ENCODE measurements at regions not wholly inside any gene's neighbourhood (a gene's known extent, or its start where the extent isn't known, plus 50 kb on each side); places are given as distances from the start of the nearest gene placed in this dataset.
A peak's percentile ranks its signal among the peaks of the same experiment; 100 is the strongest.
"Not testable (repeated sequence)": the region's sequence is repeated elsewhere in the genome, so short reads cannot be mapped to it uniquely, and the experiment has no call there.

- DNase-seq, result not testable (repeated sequence)
These were observed 104.2 kb downstream of the CDRT15L2 start for GRCh38 chr17:20683651-20684229.

- DNase-seq, result not testable (repeated sequence)
These were observed 105.5 kb downstream of the CDRT15L2 start for GRCh38 chr17:20684975-20685374.

- DNase-seq, result not testable (repeated sequence)
These were observed 108.1 kb downstream of the CDRT15L2 start for GRCh38 chr17:20687584-20687983.

GRCh38 chr17:20689170-20689749, 109.7 kb downstream of the CDRT15L2 start:
- DNase-seq, result not testable (repeated sequence)

GRCh38 chr17:20692706-20693105, 113.2 kb downstream of the CDRT15L2 start:
- DNase-seq, result not testable (repeated sequence)

GRCh38 chr17:20695871-20696270, 116.3 kb downstream of the CDRT15L2 start:
- DNase-seq, result not testable (repeated sequence)

GRCh38 chr17:20698463-20699206, 119.1 kb downstream of the CDRT15L2 start:
- DNase-seq, result peak; percentile 38 to 75 (median 70)

GRCh38 chr17:20700528-20700927, 121.0 kb downstream of the CDRT15L2 start:
- not testable (repeated sequence) for DNase-seq

- not testable (repeated sequence) for DNase-seq
These were observed 121.8 kb downstream of the CDRT15L2 start for GRCh38 chr17:20701366-20701765.

- DNase-seq, result no peak
These were observed 123.2 kb downstream of the CDRT15L2 start for GRCh38 chr17:20702692-20703091.

GRCh38 chr17:20703781-20704180, 124.3 kb downstream of the CDRT15L2 start:
- no peak for DNase-seq

GRCh38 chr17:20705186-20705585, 125.7 kb downstream of the CDRT15L2 start:
- DNase-seq, result not testable (repeated sequence)

- DNase-seq, result no peak
These were observed 127.3 kb downstream of the CDRT15L2 start for GRCh38 chr17:20706751-20707373.

GRCh38 chr17:20708821-20709220, 129.3 kb downstream of the CDRT15L2 start:
- DNase-seq, result not testable (repeated sequence)

- DNase-seq, result not testable (repeated sequence)
These were observed 137.0 kb downstream of the CDRT15L2 start for GRCh38 chr17:20716481-20716880.

- no peak for DNase-seq
These were observed 141.6 kb downstream of the CDRT15L2 start for GRCh38 chr17:20721171-20721570.

- not testable (repeated sequence) for DNase-seq
These were observed 144.9 kb downstream of the CDRT15L2 start for GRCh38 chr17:20724391-20724790.

- not testable (repeated sequence) for DNase-seq
These were observed 147.7 kb downstream of the CDRT15L2 start for GRCh38 chr17:20727201-20727600.

- DNase-seq, result no peak
These were observed 148.7 kb downstream of the CDRT15L2 start for GRCh38 chr17:20728181-20728580.

GRCh38 chr17:20731131-20731530, 151.6 kb downstream of the CDRT15L2 start:
- DNase-seq, result not testable (repeated sequence)

GRCh38 chr17:20733923-20734322, 154.4 kb downstream of the CDRT15L2 start:
- DNase-seq, result no peak

GRCh38 chr17:20735796-20736195, 156.3 kb downstream of the CDRT15L2 start:
- no peak for DNase-seq

- DNase-seq, result not testable (repeated sequence)
These were observed 158.1 kb downstream of the CDRT15L2 start for GRCh38 chr17:20737636-20738035.

Measured in suppressor macrophage (primary cell).